HG03135 (cell line): ENCODE measurements at regions not wholly inside any gene's neighbourhood (a gene's known extent, or its start where the extent isn't known, plus 50 kb on each side); places are given as distances from the start of the nearest gene placed in this dataset.
"Not testable (repeated sequence)": the region's sequence is repeated elsewhere in the genome, so short reads cannot be mapped to it uniquely, and the experiment has no call there.

Experiments
- ATAC-seq: cut with Tn5 transposase; IDR thresholded peaks from one replicate; pipeline ENCODE4 v1.9.1; 2021; ENCODE audit warnings: mild to moderate bottlenecking, moderate library complexity; ENCODE audit not compliant: unreplicated experiment

DNA sequence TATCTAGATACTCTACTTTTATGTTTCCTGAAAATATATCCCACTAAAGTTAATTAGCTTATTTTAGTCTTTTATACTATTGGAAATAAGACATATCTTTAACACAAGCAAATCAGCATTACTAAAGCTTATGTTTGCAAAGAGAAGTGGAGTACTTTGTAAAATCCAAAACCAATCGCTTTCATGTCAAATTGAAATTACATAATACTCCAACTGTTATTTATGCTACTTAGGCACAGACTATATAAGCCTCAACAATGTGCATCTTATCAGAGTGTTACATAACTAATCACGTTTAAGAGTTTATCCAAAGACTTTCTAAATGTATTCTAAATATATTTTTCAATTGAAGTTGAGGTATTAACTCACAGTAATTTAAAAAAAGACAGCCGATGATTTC lies 200.0 kb downstream of the PCDH20 start:
- no peak for ATAC-seq

DNA sequence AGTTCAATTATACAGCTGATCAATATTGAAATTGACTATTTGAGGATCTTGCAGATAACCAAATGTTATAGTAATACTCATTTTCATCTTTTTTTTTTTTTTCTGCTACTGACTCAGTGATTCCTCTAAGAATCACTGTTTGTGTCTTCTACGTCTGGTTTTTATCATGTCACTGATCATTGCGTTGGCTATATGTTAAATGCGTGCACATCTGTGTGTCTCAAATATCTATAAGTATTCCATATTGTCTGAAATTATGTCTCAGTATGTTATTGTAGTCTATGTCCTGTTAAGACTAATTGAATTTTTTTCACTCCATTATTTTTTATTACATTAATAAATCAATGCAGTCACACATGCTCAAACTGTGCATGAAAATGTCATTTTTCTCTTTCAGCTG lies 200.5 kb downstream of the PCDH20 start:
- ATAC-seq: no peak

DNA sequence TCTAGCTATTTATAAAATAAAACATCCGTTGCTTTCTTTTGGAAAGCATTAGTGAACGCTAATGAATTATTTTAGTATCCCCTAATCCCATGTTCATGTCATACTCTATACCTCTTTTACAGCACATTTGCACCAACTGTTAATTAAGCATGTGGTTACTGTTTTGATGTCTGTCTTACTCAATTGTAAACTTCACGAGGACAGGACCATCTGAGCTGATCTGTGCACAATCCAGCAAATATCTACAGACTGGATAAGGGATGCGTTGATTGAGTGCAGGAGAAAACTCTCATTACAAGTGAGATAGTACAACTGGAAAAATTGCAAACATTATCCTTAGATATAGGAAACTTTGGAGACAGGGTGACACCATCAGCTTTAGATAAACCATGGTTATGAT lies 201.1 kb downstream of the PCDH20 start:
- no peak for ATAC-seq

DNA sequence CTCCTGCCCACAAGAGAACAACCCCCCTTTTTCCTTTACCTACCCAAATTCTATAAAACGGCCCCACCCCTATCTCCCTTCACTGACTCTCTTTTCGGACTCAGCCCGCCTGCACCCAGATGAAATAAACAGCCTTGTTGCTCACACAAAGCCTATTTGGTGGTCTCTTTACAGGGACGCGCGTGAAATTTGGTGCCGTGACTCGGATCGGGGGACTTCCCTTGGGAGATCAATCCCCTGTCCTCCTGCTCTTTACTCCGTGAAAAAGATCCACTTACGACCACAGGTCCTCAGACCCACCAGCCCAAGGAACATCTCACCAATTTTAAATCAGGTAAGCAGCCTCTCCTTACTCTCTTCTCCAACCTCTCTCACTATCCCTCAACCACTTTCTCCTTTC lies 209.8 kb downstream of the PCDH20 start:
- ATAC-seq: not testable (repeated sequence)

DNA sequence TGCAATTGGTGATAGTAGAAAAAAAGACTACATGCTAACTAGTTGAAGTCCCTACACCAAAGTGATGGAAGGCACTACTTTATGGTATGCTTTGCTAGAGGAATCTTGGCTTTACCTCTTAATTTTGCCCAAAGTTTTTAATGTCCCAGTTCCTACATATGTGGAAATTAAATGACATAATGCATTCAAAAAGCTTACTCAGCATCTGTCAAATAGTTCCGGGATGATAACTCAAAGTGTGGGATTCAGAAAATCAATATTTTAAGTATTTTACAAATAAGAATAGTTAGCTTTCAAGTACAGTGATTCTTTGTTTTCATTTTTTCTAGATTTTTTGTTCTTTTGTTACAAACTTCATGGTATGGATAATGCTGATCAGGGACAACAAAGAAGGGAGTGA lies 211.6 kb downstream of the PCDH20 start:
- ATAC-seq: no peak

DNA sequence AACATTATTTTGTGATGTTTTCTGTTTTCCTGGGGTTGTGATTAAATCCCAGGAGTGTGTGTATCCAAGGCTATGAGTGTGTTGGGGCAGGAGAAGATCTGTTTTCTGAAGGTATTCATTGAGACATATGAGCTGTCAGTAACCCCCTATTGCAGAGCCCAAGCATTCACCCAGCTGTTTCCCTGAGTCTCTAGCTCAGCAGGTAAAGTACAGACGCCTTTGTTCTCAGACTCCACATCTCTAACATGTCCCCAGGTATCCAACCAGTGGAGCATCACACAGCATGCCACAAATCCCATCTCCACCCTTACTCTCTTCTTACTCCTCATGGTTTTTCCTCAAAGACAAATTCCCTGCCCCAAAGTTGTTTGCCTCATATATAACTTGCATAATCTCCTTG lies 213.6 kb downstream of the PCDH20 start:
- ATAC-seq: no peak

DNA sequence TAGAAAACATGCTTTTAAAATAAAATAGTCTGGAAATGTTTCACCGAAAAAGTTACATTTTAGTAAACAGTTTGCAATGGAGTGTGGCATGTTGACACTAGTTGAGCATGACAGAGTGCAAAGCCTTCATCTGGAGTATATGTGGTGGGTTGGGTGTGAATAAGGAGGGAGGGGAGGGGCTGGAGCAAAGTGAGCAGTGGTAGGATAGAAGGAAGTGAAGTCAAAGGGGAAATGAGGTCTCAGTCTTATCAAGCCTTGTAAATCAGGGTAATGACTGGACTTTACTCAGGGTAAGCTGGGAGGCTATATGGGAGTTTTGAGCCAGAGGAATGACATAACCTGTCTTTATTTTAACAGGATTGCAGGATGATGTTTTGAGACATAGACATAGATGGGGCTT lies 222.8 kb downstream of the PCDH20 start:
- ATAC-seq: no peak

DNA sequence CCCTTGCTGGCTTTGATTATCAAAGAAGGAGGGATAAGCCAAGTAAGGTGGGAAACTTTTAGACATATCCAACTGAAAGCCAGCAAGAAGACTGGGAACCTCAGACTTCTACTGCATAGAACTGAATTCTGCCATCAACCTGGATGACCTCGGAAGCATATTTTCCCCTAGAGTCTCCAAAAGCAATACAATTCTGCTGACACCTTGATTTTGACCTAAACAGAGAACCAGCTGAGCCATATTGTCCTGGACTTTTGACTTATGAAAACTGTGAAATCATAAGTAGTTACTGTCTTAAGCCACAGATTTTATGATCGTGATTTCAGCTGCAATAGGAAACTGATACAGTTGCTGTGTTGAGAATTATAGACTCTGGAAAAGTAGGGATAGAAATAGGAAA lies 227.6 kb downstream of the PCDH20 start:
- no peak for ATAC-seq

DNA sequence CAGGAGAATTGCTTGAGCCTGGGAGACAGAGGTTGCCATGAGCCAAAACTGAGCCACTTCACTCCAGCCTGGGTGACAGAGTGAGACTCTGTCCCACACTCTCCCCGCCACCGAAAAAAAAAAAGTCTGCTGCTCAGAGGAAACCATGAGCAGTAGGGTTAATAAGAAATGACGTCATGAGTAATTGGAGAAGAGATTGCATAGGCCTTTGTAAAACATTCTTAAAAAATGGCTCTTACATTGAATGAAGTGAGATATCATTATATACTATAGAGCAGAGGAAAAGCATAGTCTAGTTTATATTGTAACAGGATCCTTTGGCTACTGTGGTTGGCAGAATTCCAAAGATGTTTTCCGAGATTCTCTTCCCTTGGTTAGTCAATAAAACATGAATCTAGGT lies 228.2 kb downstream of the PCDH20 start:
- ATAC-seq: no peak

DNA sequence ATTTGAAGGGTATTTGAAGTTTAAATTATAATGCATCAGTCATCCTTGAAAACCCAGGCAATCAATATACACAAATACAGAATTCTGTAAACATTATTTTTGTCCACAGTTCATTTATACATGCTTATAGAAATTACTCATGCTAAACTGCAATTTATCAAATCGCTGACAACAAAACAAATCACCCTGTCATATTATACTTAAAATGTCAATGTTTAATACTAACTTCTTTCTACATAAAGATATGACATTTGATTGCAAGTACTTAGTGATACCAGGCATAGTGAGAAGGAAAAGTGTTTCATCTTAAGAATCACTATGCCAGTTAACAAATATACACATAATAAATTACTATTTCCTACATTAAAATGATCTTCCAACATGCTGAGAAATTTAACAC lies 232.0 kb downstream of the PCDH20 start:
- ATAC-seq: no peak

DNA sequence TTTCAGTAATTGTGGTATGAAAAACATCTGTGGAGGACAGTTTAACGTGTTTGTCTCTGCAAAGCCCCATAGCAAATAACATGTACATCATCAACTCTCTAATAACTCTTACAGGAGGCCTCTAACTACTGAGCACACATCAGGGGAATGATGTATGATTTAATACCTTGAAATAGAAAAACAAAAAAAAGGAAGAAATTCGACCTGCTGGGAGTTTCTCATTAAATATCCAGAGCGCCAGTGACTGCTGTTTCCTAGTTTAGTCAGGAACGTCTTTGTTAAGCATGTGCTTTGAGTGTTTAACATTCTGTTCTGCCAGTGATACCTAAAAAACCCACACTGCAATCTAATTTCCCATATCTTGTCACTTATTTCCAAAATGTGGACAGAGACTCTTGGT lies 235.4 kb downstream of the PCDH20 start:
- no peak for ATAC-seq

DNA sequence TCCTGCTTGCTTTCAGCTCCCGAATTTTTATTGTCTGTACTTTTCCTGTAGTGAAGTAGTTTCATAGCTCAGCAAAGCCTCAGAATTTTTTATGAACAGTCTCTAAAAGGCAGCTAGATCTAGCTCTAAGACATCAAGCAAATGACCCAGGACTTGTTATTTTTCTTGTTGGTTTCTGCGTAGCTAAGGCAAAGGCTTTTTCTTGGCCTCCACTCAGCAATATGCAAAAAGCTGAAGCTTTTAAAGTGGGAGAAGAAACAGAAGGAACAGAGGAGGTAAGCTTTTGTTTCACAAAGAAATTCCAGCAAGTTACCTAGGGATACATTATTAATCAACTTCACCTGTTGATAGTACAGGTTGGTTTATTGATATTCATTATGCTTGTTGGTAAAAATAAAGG lies 235.9 kb downstream of the PCDH20 start:
- ATAC-seq: no peak

DNA sequence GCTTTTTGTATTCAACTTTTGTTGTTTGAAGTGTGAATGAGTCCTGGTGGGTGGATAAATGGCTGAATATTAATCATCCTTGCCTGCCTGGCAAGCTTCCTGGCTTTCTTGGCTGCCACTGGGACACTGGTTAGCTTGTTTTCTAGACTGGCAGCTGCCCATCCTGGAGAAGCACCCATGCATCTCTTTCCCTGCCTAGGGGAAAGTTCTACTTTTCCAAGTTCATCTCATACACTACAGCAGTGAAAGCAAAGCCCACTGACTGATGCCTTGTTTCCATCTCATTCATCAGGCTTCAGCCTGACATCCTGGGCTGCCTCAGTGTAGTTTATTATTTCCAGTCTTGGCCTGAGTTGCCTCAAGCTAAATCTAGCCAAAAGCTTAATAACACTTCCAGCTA lies 244.8 kb downstream of the PCDH20 start:
- no peak for ATAC-seq

DNA sequence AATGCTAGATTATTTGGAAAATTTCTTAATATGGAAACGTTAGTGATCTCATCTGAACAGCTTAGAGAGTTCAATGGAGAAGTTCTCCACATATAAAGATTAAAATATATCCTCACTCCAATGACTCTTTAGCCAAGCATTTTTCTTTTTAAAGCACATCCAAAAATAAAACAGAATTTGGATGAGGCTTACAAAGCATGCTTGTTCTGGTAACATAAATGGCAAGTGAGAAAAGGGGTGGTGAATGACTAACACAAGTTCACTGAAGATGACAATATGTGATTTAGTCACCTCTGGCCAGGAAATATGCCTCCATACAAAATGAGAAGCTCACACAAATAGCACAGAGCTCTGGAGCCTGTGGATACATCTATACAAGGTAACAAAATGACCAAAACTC lies 253.0 kb downstream of the PCDH20 start:
- no peak for ATAC-seq

DNA sequence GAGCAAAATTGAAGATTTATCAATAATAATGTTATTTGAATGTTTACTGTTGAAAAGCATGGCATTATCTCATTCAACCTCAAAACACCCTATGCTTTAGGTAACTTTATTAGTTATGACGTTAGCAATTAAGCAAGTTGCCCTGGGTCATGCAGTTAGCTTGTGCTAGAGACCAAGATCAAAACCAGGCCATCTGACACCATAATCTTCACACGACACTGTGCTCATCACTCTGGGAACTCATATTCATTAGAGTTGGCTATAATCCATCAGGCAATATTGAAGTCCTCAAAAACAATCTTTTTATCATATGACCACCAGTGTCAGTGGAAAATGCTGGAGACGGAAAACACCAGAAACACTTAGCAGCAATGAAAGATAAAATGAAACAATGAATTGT lies 253.5 kb downstream of the PCDH20 start:
- no peak for ATAC-seq

DNA sequence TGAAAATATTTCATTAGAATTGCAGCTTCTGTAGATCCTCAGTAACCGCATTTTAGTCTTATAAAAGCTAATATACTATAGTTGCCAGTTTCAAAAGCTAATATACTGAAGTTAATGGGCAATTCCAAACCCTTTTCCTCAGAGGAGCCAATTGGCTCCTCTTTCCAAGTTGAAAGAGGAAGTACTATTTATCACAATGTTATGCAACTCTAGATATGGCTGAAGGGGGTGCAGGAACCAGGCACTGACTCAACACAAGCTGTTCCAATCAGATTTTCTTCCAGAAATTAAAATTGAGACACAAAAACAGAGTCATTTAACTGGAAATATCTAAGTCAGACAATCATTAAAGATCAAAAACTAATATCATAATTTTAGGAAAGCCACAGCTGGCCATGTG lies 258.9 kb downstream of the PCDH20 start:
- ATAC-seq: no peak

DNA sequence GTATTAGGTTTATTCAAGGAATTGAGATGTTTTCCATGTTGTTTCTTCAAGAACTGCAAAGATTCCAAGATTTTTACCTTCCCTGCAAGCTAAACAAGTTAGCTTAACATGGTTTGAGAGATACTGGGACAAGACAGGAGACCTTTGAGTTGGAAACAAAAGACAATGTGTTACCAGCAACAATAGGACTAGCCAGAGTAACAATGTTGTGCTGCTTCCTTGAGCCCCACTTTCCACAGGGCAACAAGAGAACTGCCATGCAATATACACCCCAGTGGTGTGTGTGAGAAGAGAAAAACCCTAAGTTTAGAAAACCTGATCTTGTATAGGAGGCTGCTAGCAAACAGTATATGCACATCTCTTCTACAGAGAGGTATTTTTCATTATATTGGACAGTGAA lies 264.6 kb downstream of the PCDH20 start:
- no peak for ATAC-seq

DNA sequence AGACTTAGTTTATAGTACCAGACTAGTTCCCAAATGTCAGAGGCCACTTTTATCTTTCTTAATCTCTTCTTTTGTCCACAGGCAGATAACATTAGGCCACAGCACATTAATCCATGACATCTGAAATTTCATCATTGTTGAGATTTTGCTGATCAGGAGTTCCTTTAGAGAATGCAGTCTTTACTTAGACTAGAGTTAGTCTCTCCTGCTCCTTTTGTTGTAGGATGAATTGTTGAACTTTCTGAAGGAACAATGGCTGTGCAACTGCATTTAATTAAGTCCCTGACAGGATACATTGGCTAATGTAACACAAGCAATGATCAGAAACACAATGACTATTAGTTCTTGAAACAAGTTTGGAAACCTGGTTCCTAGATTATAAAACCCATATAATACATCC lies 266.3 kb downstream of the PCDH20 start:
- no peak for ATAC-seq

DNA sequence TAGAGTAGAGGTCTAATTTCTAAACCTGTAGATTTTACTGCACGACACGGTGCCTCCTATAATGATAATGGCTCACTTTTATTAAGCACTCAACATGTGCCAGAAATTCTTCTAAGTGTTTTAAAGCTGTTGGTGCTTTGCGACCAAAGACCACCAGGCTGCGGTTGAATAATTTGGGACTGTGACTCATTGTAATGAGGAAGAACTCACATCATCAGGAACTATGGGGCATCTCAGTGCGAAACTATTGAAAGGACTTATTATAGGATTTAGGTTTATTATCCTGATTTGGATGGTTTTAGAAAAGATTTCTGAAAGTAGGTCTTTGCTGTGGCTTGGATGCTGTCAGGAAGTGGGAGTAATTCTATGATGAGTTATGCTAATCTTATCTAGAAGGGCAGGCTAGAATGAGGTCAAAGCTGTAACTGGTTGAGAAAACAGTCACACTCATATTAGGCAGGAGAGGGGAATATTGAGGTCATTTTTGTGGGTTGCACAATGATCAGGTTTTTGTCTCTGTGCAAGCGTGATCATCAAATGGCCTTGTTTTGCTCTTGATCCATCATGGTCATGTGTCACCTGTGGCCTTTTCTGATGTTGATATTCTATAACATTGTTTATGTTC lies 266.8 kb downstream of the PCDH20 start:
- no peak for ATAC-seq

DNA sequence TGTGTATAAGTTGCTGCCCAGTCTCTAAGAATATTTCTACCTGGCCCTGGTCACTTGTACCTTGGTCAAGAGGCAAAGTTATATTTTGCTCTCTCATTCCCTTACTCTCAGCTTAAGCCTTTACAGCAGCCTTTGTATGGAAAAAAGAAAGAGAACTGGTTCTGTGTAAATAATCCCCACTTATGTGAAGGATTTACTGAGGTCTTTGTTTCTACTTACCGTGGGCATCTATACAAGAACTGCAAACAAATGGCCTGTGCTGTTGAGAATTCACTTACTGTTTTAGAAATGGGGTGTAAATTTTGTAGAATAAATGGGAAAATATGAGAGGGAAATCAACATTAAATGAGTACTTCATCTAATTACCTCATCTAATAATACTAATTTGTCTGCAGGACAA lies 267.4 kb downstream of the PCDH20 start:
- no peak for ATAC-seq

DNA sequence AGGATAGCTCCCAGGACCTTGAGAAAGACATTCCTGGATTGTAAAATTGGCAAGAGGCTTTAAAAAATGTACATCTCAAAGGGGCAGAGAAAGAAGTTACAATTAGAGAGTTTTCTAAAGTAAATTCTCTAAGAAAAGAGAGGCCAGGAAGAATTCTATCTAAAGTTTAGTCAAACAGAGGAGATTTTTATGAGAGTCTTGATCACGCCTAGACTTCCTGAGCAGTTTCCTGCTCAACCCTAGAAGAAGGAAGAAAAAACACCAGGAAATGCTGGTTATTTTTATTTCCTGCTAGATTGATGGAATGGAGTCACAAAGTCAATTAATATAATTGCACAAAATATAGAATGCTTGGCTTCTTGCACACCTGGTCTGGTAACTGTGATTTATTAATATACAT lies 269.1 kb downstream of the PCDH20 start:
- ATAC-seq: no peak

DNA sequence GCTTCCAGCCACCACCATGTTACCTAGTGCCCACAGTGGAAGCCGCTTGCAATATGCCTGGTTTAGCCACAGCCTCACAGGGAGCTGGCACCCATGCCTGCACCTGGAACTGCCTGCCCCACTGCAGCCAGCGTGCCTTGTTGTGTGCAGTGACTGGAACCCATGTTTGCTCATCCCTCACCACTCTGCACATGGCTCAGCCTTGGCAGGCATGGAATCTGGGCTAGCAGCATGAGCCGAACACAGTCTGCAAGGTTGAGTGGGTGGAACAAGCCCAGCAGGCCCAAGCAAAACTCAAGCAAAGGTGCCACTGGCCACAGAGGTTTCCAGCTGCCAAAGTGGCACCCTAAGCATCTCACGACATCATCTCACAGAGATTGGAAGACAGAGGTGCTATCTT lies 269.5 kb downstream of the PCDH20 start:
- no peak for ATAC-seq

DNA sequence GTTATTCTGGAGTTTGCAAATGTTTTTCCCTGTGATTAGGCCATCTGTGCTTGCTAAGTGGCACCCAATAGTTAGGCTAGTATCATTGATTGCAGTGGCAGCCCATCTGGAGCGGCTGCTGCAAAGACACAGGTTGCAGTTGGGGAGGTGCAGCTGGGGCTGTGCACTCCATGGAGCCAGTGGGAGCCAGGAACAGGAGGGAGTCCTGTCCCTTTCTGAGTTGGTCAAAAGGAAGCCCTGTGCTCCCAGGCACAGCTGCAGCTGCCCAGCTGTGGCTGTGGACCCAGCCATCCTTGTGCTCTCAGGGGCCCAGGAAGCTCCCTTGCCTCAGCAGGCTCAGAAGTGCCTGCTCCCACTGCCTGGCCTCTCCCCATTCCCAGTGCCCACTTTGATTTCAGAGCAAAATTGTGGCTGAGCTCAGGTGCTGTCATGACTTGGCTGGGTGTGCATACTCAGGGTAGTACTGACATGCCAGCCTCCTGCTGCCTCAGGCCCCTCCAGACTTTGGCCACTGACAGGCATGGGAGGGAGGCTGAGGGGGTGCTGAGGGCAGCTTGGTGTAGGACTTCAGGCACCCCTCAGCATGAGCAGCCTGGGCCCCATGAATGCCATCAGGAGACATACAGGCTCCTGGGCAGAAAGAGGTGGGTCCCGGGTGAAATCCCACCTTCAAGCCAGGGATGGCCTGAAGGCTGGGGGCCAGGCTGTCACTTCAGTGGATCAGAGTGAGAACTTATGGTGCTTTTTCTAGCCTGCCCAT lies 270.6 kb downstream of the PCDH20 start:
- no peak for ATAC-seq
